DMS 273 treated with DMSO at 0.1 percent for 48 hours (cell line): ENCODE measurements at regions not wholly inside any gene's neighbourhood (a gene's known extent, or its start where the extent isn't known, plus 50 kb on each side); places are given as distances from the start of the nearest gene placed in this dataset.
"Not testable (repeated sequence)": the region's sequence is repeated elsewhere in the genome, so short reads cannot be mapped to it uniquely, and the experiment has no call there.

Experiments
- DNase-seq: peaks from one replicate; lab custom pipeline; 2025; lab: John Stamatoyannopoulos, UW

DNA sequence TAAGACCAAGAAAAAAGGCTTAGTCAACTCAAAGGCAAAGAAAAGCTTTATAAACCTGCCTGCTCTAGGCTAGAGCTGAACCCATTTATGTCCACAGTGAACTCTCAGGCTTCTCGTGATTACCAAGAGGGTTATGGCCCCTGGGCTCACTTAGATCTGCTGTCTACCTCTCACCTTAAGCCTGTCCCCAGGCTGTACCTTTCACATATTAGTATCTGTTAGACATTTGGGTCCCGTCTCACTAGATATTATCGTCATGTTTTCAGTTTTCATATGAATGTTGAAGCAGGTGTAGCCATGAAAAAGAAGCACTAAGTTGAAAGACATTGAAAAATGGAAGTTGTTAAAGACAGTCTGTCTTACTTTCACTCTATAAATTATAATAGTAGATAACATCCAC is 75.2 kb upstream of the COX7C start:
- DNase-seq, result no peak

DNA sequence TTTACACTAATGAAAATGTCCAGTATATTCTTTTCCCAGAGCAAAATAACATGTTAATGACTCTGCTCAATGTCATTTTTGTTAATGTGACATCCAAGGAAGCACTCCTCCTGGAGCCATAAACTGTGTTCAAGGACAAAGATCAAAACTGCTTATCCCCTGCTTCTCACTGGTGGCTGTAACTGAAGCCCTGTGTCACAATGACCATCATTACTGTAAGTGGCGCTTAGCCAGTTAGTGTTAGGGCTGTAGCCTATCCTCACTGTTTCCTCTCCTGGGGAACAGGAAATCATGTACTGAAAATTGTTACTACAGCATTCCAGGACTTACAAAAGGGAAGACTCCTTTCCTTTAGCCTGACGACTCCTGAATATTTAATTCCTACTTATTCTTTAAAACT is 71.7 kb upstream of the COX7C start:
- DNase-seq, result no peak

DNA sequence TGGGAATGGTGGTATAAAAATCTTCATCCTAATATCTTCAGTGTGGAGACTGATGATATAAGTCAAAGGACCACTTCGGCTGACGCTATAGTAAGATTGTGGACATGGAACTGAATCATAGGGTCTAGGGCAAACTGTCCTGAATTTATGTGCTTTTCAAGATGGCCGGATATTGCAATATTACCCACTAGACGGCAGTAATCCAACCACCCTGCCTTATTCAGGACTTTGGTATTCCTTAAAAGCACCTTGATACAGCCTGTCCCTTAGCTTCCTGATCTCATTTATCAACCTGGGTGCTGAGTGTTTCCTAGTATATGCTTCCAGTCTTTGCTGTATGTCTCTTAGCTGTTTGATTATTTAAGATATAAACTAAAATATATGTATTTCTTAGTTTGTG is 71.2 kb upstream of the COX7C start:
- DNase-seq, result no peak

DNA sequence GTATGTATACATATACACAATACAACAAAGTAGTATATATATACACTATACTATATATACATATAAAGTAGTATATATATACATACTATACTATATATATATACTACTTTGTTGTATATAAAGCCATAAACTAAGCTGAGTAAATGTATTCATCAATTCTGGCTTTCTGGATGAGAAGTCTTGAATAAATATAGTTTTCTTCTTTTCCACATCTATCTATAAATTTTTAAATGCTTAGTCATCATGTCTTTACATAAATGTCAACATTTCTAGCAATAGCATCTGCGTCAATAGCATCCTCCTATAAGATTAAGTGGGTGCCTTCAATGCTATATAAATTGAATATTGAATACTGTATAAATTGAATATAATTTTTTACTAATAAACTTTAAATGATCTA is 63.1 kb upstream of the COX7C start:
- DNase-seq, result no peak

DNA sequence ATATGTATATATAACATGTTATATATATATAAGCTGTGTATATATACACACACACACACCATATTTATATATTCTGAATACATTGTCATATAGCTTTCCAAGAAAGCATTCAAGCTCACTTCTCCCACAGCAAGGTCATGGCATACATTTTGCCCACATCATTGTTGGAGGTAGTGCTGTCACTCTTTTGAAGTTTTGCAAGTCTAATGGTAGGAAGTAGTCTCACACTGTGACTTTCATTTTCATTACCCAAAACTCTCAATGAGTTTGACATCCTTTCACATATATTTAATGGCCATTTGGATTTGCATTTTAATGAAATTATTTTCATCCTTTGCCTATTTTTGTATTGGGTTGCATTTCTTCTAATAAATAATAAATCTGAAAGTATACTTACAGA is 59.8 kb upstream of the COX7C start:
- DNase-seq, result no peak

DNA sequence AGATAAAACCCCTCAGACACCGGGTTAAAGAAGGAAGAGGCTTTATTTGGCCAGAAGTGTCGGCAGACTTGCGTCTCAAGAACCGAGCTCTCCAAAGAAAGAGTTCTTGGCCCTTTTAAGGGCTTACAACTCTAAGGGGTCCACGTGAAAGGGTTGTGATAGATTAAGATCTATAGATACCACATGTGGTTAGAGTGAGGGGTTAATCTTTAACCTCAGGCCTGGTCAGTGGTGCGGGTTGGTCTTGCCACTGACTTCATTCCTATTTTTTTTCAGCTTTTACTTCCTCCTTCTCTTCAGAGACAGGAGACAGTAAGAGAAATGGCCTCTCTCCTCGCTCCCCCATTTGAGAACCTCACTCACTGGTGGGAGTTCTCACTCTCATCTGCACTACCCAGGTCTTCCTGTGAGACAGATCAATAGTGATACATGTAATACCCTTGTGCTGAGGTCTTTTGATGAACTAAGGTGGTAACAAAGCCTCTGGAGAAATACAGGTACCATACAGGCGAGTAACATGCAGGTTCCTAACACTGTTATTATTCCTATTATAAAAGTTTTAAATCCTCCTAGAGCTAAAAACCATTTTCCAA is 52.4 kb upstream of the COX7C start:
- no peak for DNase-seq

DNA sequence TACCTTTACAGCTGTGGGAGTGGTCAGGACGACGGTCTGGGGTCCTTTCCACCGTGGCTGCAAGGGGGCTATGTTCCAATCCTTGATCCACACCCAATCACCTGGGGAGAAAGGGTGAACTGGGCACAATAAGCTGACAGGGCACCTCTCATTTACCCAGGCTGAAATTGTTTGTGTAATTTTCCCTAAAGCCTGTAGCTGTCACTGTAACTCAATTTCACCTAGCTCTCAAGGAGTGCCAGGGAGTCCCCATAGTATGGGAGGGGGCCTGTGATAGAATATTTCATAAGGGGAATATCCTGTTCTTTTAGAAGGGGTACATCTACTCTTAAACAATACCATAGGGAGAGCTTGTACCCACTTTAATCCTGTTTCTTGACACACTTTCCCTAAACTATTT is 51.7 kb upstream of the COX7C start:
- DNase-seq, result not testable (repeated sequence)
